Activated CD8-positive, alpha-beta T cell treated with anti-CD3 and anti-CD28 coated beads for 36 hours (primary cell): ENCODE measurements at regions not wholly inside any gene's neighbourhood (a gene's known extent, or its start where the extent isn't known, plus 50 kb on each side); places are given as distances from the start of the nearest gene placed in this dataset.

Experiments
- ATAC-seq: fragments of 200-7000 bp; cut with Tn5 transposase; one replicate; pipeline ENCODE4 v1.10.0; 2021; ENCODE audit warnings: mild to moderate bottlenecking, moderate library complexity
- CTCF ChIA-PET: fragments of 350-600 bp; sonication (Branson Sonifier 250); formaldehyde crosslinking; loops from one replicate; lab custom pipeline; 2021; ENCODE audit warnings: antibody characterized with exemption; lab: Charles Lee
- POLR2A ChIA-PET: fragments of 350-600 bp; sonication (Branson Sonifier 250); formaldehyde crosslinking; loops from one replicate; lab custom pipeline; 2021; ENCODE audit warnings: antibody characterized with exemption; lab: Charles Lee
- DNase-seq: peaks from one replicate; pipeline ENCODE4 v3.0.0-alpha.2; 2020
- H3K27ac Mint-ChIP-seq: one replicate; pipeline ENCODE4 v1.8.0; 2021; ENCODE audit warnings: mild to moderate bottlenecking, mixed read lengths
- H3K27me3 Mint-ChIP-seq: one replicate; pipeline ENCODE4 v1.8.0; 2021; ENCODE audit warnings: mixed read lengths
- H3K36me3 Mint-ChIP-seq: one replicate; pipeline ENCODE4 v1.8.0; 2021; ENCODE audit warnings: low read depth, mixed read lengths
- H3K4me1 Mint-ChIP-seq: one replicate; pipeline ENCODE4 v1.8.0; 2021; ENCODE audit warnings: low read depth, mixed read lengths
- H3K4me3 Mint-ChIP-seq: one replicate; pipeline ENCODE4 v1.8.0; 2021; ENCODE audit warnings: mild to moderate bottlenecking, moderate library complexity, mixed read lengths
- H3K9me3 Mint-ChIP-seq: one replicate; pipeline ENCODE4 v1.8.0; 2021; ENCODE audit warnings: mixed read lengths
- CTCF ChIP-seq: fragments of 200-600 bp; IDR thresholded peaks from one replicate; pipeline ENCODE4 v1.8.0; 2022; ENCODE audit warnings: antibody characterized with exemption, mild to moderate bottlenecking
- intact Hi-C: fragments of 100-400 bp; cut with micrococcal nuclease; formaldehyde crosslinking; loops from one replicate; pipeline ENCODE4 v1.10.0; 2022

- CTCF ChIA-PET = no interaction called here
- peaks cover 2% of the 10 kb centered on the region for H3K9me3 Mint-ChIP-seq
Observed at GRCh38 chr13:79267560-79267959, 138.5 kb downstream of the RBM26 start.

GRCh38 chr13:79258489-79258888 lies 147.6 kb downstream of the RBM26 start:
- no peak for TF ChIP-seq CTCF
- H3K27ac Mint-ChIP-seq = no peak overlapping the region
- ATAC-seq (peak; percentile 45), DNase-seq (peak; percentile 37)
- H3K9me3 Mint-ChIP-seq = no peaks in the 10 kb centered on the region
- H3K36me3 Mint-ChIP-seq = no peaks in the 10 kb centered on the region
- peaks cover 2% of the 10 kb centered on the region for H3K27me3 Mint-ChIP-seq
- ChIA-PET CTCF (no interaction called here), POLR2A (interaction anchor here (0.7 kb wide), 1 partner anchor 1259 kb away, joined by 4 read pairs; no protein-coding TSS in a partner anchor)
- H3K4me1 Mint-ChIP-seq = peaks cover 3% of the 10 kb centered on the region
- H3K4me3 Mint-ChIP-seq = no peak overlapping the region
- intact Hi-C loops = no loop called here

More at GRCh38 chr13:79267560-79267959, 138.5 kb downstream of the RBM26 start:
- TF ChIP-seq CTCF = no peak
- ATAC-seq = no peak
- Mint-ChIP-seq H3K4me3 (no peak overlapping the region), H3K4me1 (no peaks in the 10 kb centered on the region), H3K36me3 (no peaks in the 10 kb centered on the region), H3K27ac (no peak overlapping the region), H3K27me3 (peaks cover 4% of the 10 kb centered on the region)
- POLR2A ChIA-PET = no interaction called here
- intact Hi-C loops = no loop called here
- no peak for DNase-seq

- peak; percentile 26 for TF ChIP-seq CTCF
- ChIA-PET POLR2A (no interaction called here), CTCF (no interaction called here)
- Mint-ChIP-seq H3K27ac (no peak overlapping the region), H3K36me3 (no peaks in the 10 kb centered on the region), H3K9me3 (no peaks in the 10 kb centered on the region), H3K27me3 (peaks cover 2% of the 10 kb centered on the region), H3K4me1 (no peaks in the 10 kb centered on the region), H3K4me3 (no peak overlapping the region)
- DNase-seq (no peak), ATAC-seq (no peak)
- intact Hi-C loops = no loop called here
Observed at GRCh38 chr13:79246578-79246949, 159.5 kb downstream of the RBM26 start.

GRCh38 chr13:79245937-79246577 lies 160.0 kb downstream of the RBM26 start:
- DNase-seq (no peak), ATAC-seq (no peak)
- TF ChIP-seq CTCF = no peak
- ChIA-PET POLR2A (no interaction called here), CTCF (no interaction called here)
- no peaks in the 10 kb centered on the region for H3K9me3 Mint-ChIP-seq
- H3K4me3 Mint-ChIP-seq = no peak overlapping the region
- H3K36me3 Mint-ChIP-seq = no peaks in the 10 kb centered on the region
- no peak overlapping the region for H3K27ac Mint-ChIP-seq
- intact Hi-C loops = no loop called here
- H3K27me3 Mint-ChIP-seq = peaks cover 3% of the 10 kb centered on the region
- no peaks in the 10 kb centered on the region for H3K4me1 Mint-ChIP-seq

GRCh38 chr13:79241697-79242096 lies 164.4 kb downstream of the RBM26 start:
- POLR2A ChIA-PET = no interaction called here
- Mint-ChIP-seq H3K27me3 (peaks cover 5% of the 10 kb centered on the region), H3K4me1 (no peaks in the 10 kb centered on the region), H3K9me3 (no peaks in the 10 kb centered on the region), H3K36me3 (no peaks in the 10 kb centered on the region), H3K27ac (no peak overlapping the region), H3K4me3 (no peak overlapping the region)
- intact Hi-C loops = no loop called here
- DNase-seq = no peak
- no peak for TF ChIP-seq CTCF
- ATAC-seq = no peak
- CTCF ChIA-PET = no interaction called here
